Hepatocyte (in vitro differentiated cells): ENCODE measurements at regions not wholly inside any gene's neighbourhood (a gene's known extent, or its start where the extent isn't known, plus 50 kb on each side); places are given as distances from the start of the nearest gene placed in this dataset.

Source experiments
- DNase-seq: peaks from one replicate; pipeline ENCODE4 v3.0.0-alpha.2; 2016; ENCODE audit warnings: low spot score
- H2AFZ ChIP-seq: fragments of 200-600 bp; sonication (generic); 2 replicates; pipeline ENCODE4 v1.6.0; 2016; ENCODE audit warnings: antibody characterized with exemption, mild to moderate bottlenecking
- H3K27ac ChIP-seq: fragments of 200-600 bp; sonication (generic); 2 replicates; pipeline ENCODE4 v1.5.1; 2016; ENCODE audit warnings: mild to moderate bottlenecking
- H3K27me3 ChIP-seq: fragments of 200-600 bp; sonication (generic); 2 replicates; pipeline ENCODE4 v1.6.1; 2016
- H3K36me3 ChIP-seq: fragments of 200-600 bp; sonication (generic); replicated peaks from 2 replicates; pipeline ENCODE4 v1.5.1; 2016; ENCODE audit warnings: low read depth; ENCODE audit not compliant: insufficient read depth
- H3K4me1 ChIP-seq: fragments of 200-600 bp; sonication (generic); 2 replicates; pipeline ENCODE4 v1.5.1; 2016; ENCODE audit warnings: mild to moderate bottlenecking, moderate library complexity; ENCODE audit not compliant: insufficient read depth
- H3K4me2 ChIP-seq: fragments of 200-600 bp; sonication (generic); 2 replicates; pipeline ENCODE4 v1.6.0; 2016
- H3K4me3 ChIP-seq: fragments of 200-600 bp; sonication (generic); 2 replicates; pipeline ENCODE4 v1.5.1; 2016; ENCODE audit warnings: mild to moderate bottlenecking
- H3K79me2 ChIP-seq: fragments of 200-600 bp; sonication (generic); 2 replicates; pipeline ENCODE4 v1.6.0; 2017; ENCODE audit warnings: mild to moderate bottlenecking
- H3K9me2 ChIP-seq: fragments of 200-600 bp; sonication (generic); replicated peaks from 2 replicates; pipeline ENCODE4 v1.6.0; 2017; ENCODE audit warnings: mild to moderate bottlenecking; ENCODE audit not compliant: insufficient read depth
- H3K9me3 ChIP-seq: fragments of 200-600 bp; sonication (generic); 2 replicates; pipeline ENCODE4 v1.5.1; 2016; ENCODE audit warnings: low read depth, mild to moderate bottlenecking
- H4K20me1 ChIP-seq: fragments of 200-600 bp; sonication (generic); 2 replicates; pipeline ENCODE4 v1.6.0; 2016; ENCODE audit warnings: mild to moderate bottlenecking; ENCODE audit not compliant: insufficient read depth, poor library complexity, severe bottlenecking
- EZH2 ChIP-seq: fragments of 200-600 bp; sonication (generic); IDR thresholded peaks from 2 replicates; pipeline ENCODE4 v1.6.1; 2016; ENCODE audit warnings: antibody characterized with exemption, mild to moderate bottlenecking, borderline replicate concordance
- EZH2phosphoT487 ChIP-seq: fragments of 200-600 bp; sonication (generic); IDR thresholded peaks from one replicate; pipeline ENCODE4 v1.6.1; 2018; ENCODE audit warnings: antibody characterized with exemption, mild to moderate bottlenecking, low read depth, moderate library complexity; ENCODE audit not compliant: unreplicated experiment, severe bottlenecking
- WGBS: methylation state at CpG from one replicate; pipeline ENCODE4 v1.1.6; 2016; ENCODE audit warnings: low lambda C conversion rate; ENCODE audit errors: missing lambda C conversion rate; 5-methylcytosine and 5-hydroxymethylcytosine counted together
- TF ChIP-seq, protein P1 (sequence below): fragments of 200-600 bp; sonication (generic); IDR thresholded peaks from 2 replicates; pipeline ENCODE4 v1.5.1; 2016; ENCODE audit warnings: antibody characterized with exemption, mild to moderate bottlenecking; ENCODE audit not compliant: poor library complexity

DNA sequence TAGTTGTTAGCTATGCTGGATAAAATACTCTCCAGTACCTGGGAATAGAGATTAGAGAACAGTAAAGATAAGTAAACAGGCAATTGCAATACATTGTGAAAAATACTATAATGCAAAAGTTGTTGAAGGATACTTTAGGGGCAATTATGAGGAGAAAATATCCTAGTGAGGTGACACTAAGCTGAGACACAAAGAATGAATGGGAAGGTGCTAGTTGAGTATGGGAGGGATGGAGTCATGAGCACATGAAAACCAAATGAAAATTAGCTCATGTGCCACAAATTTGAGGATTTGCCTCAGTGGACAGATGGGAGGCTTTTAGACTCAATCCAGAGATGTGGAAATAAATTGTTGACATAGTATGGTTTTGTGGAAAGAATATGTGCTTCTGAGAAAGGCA, 370.5 kb upstream of the MMS22L start:
- H3K9me2 ChIP-seq = no peaks in the 10 kb centered on the region

DNA sequence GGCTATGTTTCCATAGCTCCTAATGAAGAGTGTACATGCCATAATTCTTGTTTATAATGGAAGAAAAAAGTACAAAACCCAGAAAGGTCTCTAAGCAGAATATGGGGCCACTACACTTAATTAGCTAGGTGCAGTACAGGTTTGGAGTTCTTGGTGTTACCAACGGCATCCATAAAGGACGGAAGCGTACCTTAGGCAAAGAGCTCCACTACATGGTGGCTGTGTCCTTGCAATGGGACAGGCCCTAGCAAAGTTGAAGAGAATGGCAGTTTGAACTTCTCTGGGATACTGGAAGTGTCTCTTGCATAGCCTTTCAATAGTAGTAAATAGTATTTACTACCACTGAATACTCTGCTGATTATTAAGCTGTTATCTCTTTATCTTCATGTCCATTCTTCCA, 371.7 kb upstream of the MMS22L start:
- H2AFZ ChIP-seq = no peak overlapping the region
- WGBS = 94% methylated on average over 3 of the region's 3 CpGs
- H3K4me2 ChIP-seq = no peak overlapping the region
- no peaks in the 10 kb centered on the region for H3K4me1 ChIP-seq
- H3K79me2 ChIP-seq = no peaks in the 10 kb centered on the region
- H3K27ac ChIP-seq = no peak overlapping the region
- no peaks in the 10 kb centered on the region for H3K36me3 ChIP-seq
- no peaks in the 10 kb centered on the region for H3K27me3 ChIP-seq
- no peak for TF ChIP-seq EZH2phosphoT487
- TF ChIP-seq, protein P1, sequence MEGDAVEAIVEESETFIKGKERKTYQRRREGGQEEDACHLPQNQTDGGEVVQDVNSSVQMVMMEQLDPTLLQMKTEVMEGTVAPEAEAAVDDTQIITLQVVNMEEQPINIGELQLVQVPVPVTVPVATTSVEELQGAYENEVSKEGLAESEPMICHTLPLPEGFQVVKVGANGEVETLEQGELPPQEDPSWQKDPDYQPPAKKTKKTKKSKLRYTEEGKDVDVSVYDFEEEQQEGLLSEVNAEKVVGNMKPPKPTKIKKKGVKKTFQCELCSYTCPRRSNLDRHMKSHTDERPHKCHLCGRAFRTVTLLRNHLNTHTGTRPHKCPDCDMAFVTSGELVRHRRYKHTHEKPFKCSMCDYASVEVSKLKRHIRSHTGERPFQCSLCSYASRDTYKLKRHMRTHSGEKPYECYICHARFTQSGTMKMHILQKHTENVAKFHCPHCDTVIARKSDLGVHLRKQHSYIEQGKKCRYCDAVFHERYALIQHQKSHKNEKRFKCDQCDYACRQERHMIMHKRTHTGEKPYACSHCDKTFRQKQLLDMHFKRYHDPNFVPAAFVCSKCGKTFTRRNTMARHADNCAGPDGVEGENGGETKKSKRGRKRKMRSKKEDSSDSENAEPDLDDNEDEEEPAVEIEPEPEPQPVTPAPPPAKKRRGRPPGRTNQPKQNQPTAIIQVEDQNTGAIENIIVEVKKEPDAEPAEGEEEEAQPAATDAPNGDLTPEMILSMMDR = no peak
- no peaks in the 10 kb centered on the region for H4K20me1 ChIP-seq
- no peak for DNase-seq
- no peaks in the 10 kb centered on the region for H3K9me2 ChIP-seq
- no peak overlapping the region for H3K4me3 ChIP-seq
- H3K9me3 ChIP-seq = no peaks in the 10 kb centered on the region

More for the DNA sequence above, 370.5 kb upstream of the MMS22L start:
- H3K4me3 ChIP-seq = no peak overlapping the region
- no peaks in the 10 kb centered on the region for H3K36me3 ChIP-seq
- no peak overlapping the region for H3K27ac ChIP-seq
- no peaks in the 10 kb centered on the region for H4K20me1 ChIP-seq
- no peaks in the 10 kb centered on the region for H3K9me3 ChIP-seq
- no peak overlapping the region for H2AFZ ChIP-seq
- no peaks in the 10 kb centered on the region for H3K27me3 ChIP-seq
- H3K4me2 ChIP-seq = no peak overlapping the region
- H3K4me1 ChIP-seq = no peaks in the 10 kb centered on the region
- no peak for DNase-seq
- TF ChIP-seq EZH2phosphoT487 (no peak), EZH2 (no peak)
- TF ChIP-seq, protein P1 = no peak
- H3K79me2 ChIP-seq = no peaks in the 10 kb centered on the region

DNA sequence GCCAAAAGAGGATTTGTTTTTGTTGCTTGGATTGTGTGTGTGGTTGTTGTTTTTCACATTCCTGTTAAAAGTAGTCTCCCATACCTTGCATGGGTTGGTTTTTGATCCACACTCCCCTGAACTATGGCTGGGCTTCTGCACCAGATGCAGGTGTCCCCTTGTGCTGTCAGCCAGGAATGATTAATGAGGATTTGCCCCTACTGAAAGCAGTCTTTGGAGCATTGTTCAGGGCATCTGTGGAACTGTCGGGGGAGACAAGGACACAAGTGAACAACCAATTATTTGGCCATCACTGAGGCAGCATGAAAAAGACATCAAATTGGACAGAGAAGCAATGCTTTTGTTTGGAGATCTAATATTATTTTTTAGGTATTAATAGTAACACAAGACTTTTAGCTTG, 373.2 kb upstream of the MMS22L start:
- 64% methylated on average over 1 of the region's 1 CpG for whole genome bisulfite sequencing
- Histone ChIP-seq H2AFZ (no peak overlapping the region), H3K9me3 (no peaks in the 10 kb centered on the region), H3K4me2 (no peak overlapping the region), H3K79me2 (no peaks in the 10 kb centered on the region), H3K27me3 (no peaks in the 10 kb centered on the region), H3K4me3 (no peak overlapping the region), H3K9me2 (no peaks in the 10 kb centered on the region), H3K36me3 (no peaks in the 10 kb centered on the region), H3K27ac (no peak overlapping the region), H4K20me1 (no peaks in the 10 kb centered on the region), H3K4me1 (no peaks in the 10 kb centered on the region)
- TF ChIP-seq, protein P1 = no peak
- TF ChIP-seq EZH2phosphoT487 = no peak
- TF ChIP-seq EZH2 = no peak
- no peak for DNase-seq

DNA sequence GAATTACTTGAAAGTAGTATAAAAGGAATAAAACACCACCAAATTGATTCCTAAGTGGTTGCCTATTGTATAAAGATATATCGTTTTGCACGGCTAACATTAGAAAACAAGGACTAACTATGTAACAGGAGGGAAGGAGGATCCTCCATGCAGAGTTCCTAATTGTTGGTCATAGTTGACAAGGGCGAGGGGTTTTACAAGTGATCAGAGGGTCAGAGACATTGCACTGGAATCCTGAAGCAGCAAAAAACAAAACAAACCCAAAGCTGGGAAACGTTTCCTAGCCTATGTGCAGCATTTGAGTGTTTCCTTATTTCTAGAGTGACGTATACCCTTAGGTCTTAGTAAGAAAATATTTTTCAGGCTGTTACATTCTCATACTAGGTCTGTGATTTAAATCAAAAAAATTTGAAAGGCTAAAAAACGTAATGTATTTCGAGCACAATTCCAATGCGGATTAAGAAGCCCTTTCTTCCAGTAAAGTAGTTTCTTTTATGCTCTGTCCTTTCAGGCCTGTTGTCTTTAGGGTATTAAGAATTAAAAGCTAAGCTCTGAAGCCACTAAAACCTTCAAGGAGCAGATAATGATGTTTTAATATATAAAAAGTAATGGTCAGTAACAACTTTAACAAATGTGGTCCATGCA, 373.8 kb upstream of the MMS22L start:
- Histone ChIP-seq H3K4me3 (no peak overlapping the region), H3K79me2 (no peaks in the 10 kb centered on the region), H3K4me1 (no peaks in the 10 kb centered on the region), H3K27me3 (no peaks in the 10 kb centered on the region), H3K9me3 (no peaks in the 10 kb centered on the region), H3K9me2 (no peaks in the 10 kb centered on the region), H3K27ac (no peak overlapping the region), H4K20me1 (no peaks in the 10 kb centered on the region), H2AFZ (no peak overlapping the region), H3K4me2 (no peak overlapping the region), H3K36me3 (no peaks in the 10 kb centered on the region)
- TF ChIP-seq, protein P1 = no peak
- no peak for TF ChIP-seq EZH2phosphoT487
- no peak for DNase-seq
- 67% methylated on average over 8 of the region's 8 CpGs for WGBS
